SK-N-SH (cell line): ENCODE measurements at regions not wholly inside any gene's neighbourhood (a gene's known extent, or its start where the extent isn't known, plus 50 kb on each side); places are given as distances from the start of the nearest gene placed in this dataset.

ENCODE experiments used
- CTCF ChIP-seq: fragments of 200-600 bp; sonication (generic); IDR thresholded peaks from 2 replicates; pipeline ENCODE4 v1.6.1; 2017; ENCODE audit warnings: antibody characterized with exemption, mild to moderate bottlenecking, moderate library complexity
- EZH2phosphoT487 ChIP-seq: fragments of 200-600 bp; sonication (generic); IDR thresholded peaks from 2 replicates; pipeline ENCODE4 v1.6.1; 2017; ENCODE audit warnings: low read depth, mixed run types, mild to moderate bottlenecking, antibody characterized with exemption, moderate library complexity, borderline replicate concordance
- MXI1 ChIP-seq: IDR thresholded peaks from 2 replicates; pipeline ENCODE4 v1.6.1; 2012; ENCODE audit warnings: mild to moderate bottlenecking, low read depth, low read length, improper control_type of control experiment

- no peak for TF ChIP-seq EZH2phosphoT487
- TF ChIP-seq CTCF = peak; percentile 25
- no peak for TF ChIP-seq MXI1
Observed at GRCh38 chr2:53210538-53210937, 557.1 kb upstream of the CHAC2 start.
